ENCODE measurements at regions not wholly inside any gene's neighbourhood (a gene's known extent, or its start where the extent isn't known, plus 50 kb on each side); places are given as distances from the start of the nearest gene placed in this dataset.

DNA sequence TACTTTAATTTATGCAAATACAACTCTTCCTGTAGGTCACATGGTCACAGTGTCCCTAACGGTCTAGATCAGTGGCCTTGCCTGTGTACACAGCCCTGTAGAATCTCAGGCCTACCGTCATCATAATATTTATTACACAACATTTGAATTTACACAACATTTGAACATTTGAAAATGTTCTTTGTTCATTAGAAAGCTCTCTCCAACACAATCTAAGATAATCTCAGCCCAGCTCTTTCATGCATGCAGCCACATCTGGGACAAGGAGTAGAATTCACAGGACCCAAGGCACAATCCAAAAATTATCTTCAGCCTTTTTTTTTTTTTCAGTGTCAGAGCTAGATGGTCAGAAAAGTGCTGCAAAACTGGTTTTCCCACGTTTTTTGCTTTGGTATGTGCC is 892.8 kb downstream of the TFAP2A start:
- H2BK120ac ChIP-seq (ENCODE audit: low read depth, low read length) = peak overlapping the region; percentile 88
- H3K4ac ChIP-seq (ENCODE audit: low read depth, low read length) = peak overlapping the region; percentile 80
- ChIA-PET CTCF (no interaction called here), POLR2A (ENCODE audit: unreplicated experiment) (no interaction called here)
- H4K5ac ChIP-seq (ENCODE audit: low read depth, low read length) = peak overlapping the region; percentile 47; the same call in 1 of the 2 replicates
- H3K14ac ChIP-seq (replicated peaks; ENCODE audit: low read depth, low read length) = peak overlapping the region; percentile 75; the same call in 1 of the 2 replicates
- no peak for ATAC-seq (ENCODE audit: low read depth)
- H2BK20ac ChIP-seq (ENCODE audit: low read depth, low read length) = peak overlapping the region; percentile 92
- H3K4me2 ChIP-seq (ENCODE audit: low read depth, low read length) = no peak overlapping the region
- no peak for DNase-seq
- no peak overlapping the region for H2AK9ac ChIP-seq (replicated peaks; ENCODE audit: low read depth, low read length, poor library complexity)
- in situ Hi-C loops (cut with MboI; ENCODE audit: low sequenced_read_pairs) = no loop called here
- dilution Hi-C loops (cut with HindIII; ENCODE audit: low sequenced_read_pairs, unreplicated experiment) = no loop called here
- intact Hi-C loops (cut with micrococcal nuclease) = loop anchor here (5.0 kb wide), 3 partner anchors 35 to 890 kb away; no protein-coding TSS in a partner anchor
- peak overlapping the region; percentile 76; the same call in 1 of the 2 replicates for H2AK5ac ChIP-seq (ENCODE audit: low read depth, low read length)
- no peak overlapping the region for H2AFZ ChIP-seq (replicated peaks; ENCODE audit: low read length, poor library complexity)
- peak overlapping the region; percentile 32 for H2BK5ac ChIP-seq (ENCODE audit: low read depth, low read length, poor library complexity, severe bottlenecking)
- no peak overlapping the region for H3K56ac ChIP-seq (ENCODE audit: extremely low read depth, insufficient read depth, low read length)
- H3K4me1 ChIP-seq (ENCODE audit: control insufficient read depth, insufficient read depth, low read length) = peaks cover 6% of the 10 kb centered on the region
- no peak for TF ChIP-seq MXI1 (IDR thresholded peaks at IDR 0.05; ENCODE audit: borderline replicate concordance, low read depth, low read length)
- TF ChIP-seq MAFK (IDR thresholded peaks at IDR 0.05; ENCODE audit: low read depth, low read length) = no peak
- TF ChIP-seq, protein P1, sequence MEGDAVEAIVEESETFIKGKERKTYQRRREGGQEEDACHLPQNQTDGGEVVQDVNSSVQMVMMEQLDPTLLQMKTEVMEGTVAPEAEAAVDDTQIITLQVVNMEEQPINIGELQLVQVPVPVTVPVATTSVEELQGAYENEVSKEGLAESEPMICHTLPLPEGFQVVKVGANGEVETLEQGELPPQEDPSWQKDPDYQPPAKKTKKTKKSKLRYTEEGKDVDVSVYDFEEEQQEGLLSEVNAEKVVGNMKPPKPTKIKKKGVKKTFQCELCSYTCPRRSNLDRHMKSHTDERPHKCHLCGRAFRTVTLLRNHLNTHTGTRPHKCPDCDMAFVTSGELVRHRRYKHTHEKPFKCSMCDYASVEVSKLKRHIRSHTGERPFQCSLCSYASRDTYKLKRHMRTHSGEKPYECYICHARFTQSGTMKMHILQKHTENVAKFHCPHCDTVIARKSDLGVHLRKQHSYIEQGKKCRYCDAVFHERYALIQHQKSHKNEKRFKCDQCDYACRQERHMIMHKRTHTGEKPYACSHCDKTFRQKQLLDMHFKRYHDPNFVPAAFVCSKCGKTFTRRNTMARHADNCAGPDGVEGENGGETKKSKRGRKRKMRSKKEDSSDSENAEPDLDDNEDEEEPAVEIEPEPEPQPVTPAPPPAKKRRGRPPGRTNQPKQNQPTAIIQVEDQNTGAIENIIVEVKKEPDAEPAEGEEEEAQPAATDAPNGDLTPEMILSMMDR (conservative IDR thresholded peaks at IDR 0.05; ENCODE audit: low read depth, low read length) = no peak
- TF ChIP-seq CEBPB (IDR thresholded peaks at IDR 0.05; ENCODE audit: low read depth, low read length) = no peak
- no peak for TF ChIP-seq FOS (IDR thresholded peaks at IDR 0.05; ENCODE audit: low read depth, low read length)
- BruUV-seq (replicated peaks) = no TSS peak
- H3K79me1 ChIP-seq (ENCODE audit: low read depth in 1 of 2, low read length in 2 of 2) = no peaks in the 10 kb centered on the region
- H3K9me1 ChIP-seq (ENCODE audit: insufficient read depth, low read length) = peaks cover 5% of the 10 kb centered on the region; the same call in 1 of the 2 replicates
- peak overlapping the region in 1 of 2 experiments; percentile 46; a peak in 2 of 4 replicates for H4K8ac ChIP-seq (ENCODE audit: low read depth in 2 of 2, low read length in 2 of 2)
- no peak overlapping the region for H3K23ac ChIP-seq (ENCODE audit: low read depth, low read length)
- no peak overlapping the region for H3K27ac ChIP-seq (ENCODE audit: insufficient read depth, low read length)
- H4K91ac ChIP-seq (ENCODE audit: insufficient read depth, low read depth, low read length) = peak overlapping the region; percentile 75; the same call in 1 of the 2 replicates
- H3K9ac ChIP-seq (ENCODE audit: low read depth, low read length) = no peak overlapping the region
- peak overlapping the region; percentile 92; the same call in 1 of the 3 replicates for H2BK15ac ChIP-seq (ENCODE audit: low read depth, low read length)
- H4K20me1 ChIP-seq (ENCODE audit: insufficient read depth, low read length) = no peaks in the 10 kb centered on the region
- no peaks in the 10 kb centered on the region for H3K36me3 ChIP-seq (ENCODE audit: control insufficient read depth, insufficient read depth, low read length)
- peak overlapping the region; percentile 89; the same call in 1 of the 2 replicates for H3K18ac ChIP-seq (ENCODE audit: low read depth, low read length)
- 80% methylated on average over 1 of the region's 3 CpGs; no CpG with 5 or more reads in 1 of the 2 experiments for WGBS, 2 experiments (ENCODE audit: extremely low coverage in 2 of 2, insufficient read length in 1 of 2)
- H3K9me3 ChIP-seq (ENCODE audit: control insufficient read depth, insufficient read depth, low read length) = no peaks in the 10 kb centered on the region
- no peaks in the 10 kb centered on the region for H3K27me3 ChIP-seq (ENCODE audit: control insufficient read depth, insufficient read depth, low read length)
- no peak overlapping the region for H3K4me3 ChIP-seq (ENCODE audit: insufficient read depth, low read depth, low read length)
